Erythroblast (primary cell): ENCODE measurements at regions not wholly inside any gene's neighbourhood (a gene's known extent, or its start where the extent isn't known, plus 50 kb on each side); places are given as distances from the start of the nearest gene placed in this dataset.

Experiments
- GATA1 ChIP-seq: IDR thresholded peaks from 2 replicates; pipeline ENCODE4 v1.6.1; 2011; ENCODE audit warnings: low read depth, mild to moderate bottlenecking, control low read depth, low read length, moderate library complexity
- POLR2A ChIP-seq: IDR thresholded peaks from 2 replicates; pipeline ENCODE4 v1.6.1; 2011; ENCODE audit warnings: mild to moderate bottlenecking, low read length

DNA sequence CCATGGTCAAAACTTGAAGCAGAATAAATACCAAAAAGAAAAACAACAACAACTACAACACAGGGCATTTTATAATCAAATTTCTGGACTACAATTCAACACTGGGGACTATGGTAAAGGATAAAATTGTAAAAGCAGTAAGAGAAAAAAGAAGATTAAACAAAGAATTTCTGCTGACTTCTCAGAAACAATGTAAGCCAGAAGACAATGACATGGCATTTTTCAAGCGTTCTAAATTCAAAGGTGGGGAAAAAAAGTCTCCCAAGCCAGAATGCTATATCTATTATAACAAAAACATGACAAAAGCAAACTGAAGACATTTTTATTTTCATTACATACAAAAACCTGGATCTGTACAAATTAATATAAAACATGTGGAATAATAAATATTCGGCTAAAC, 433.1 kb downstream of the NPHP4 start:
- TF ChIP-seq POLR2A (no peak), GATA1 (no peak)
